H9 (cell line): ENCODE measurements at regions not wholly inside any gene's neighbourhood (a gene's known extent, or its start where the extent isn't known, plus 50 kb on each side); places are given as distances from the start of the nearest gene placed in this dataset.

Source experiments
- DNase-seq: peaks from one replicate; pipeline ENCODE4 v3.0.0-alpha.2; 2017
- H2AFZ ChIP-seq: one replicate; pipeline ENCODE4 v1.6.1; 2013; ENCODE audit warnings: mild to moderate bottlenecking, low read length, control low read depth, moderate library complexity
- H2AK5ac ChIP-seq: 2 replicates; pipeline ENCODE4 v1.6.1; 2013; ENCODE audit warnings: low read length, control low read depth, mixed read lengths; ENCODE audit not compliant: insufficient read length
- H2BK120ac ChIP-seq: one replicate; pipeline ENCODE4 v1.6.1; 2013; ENCODE audit warnings: low read depth, mild to moderate bottlenecking, low read length, control low read depth, inconsistent platforms; ENCODE audit not compliant: poor library complexity, severe bottlenecking
- H2BK12ac ChIP-seq: 2 replicates; pipeline ENCODE4 v1.6.1; 2013; ENCODE audit warnings: low read length, control low read depth, mixed read lengths, low read depth; ENCODE audit not compliant: insufficient read length
- H2BK15ac ChIP-seq: 2 replicates; pipeline ENCODE4 v1.6.1; 2013; ENCODE audit warnings: low read depth, low read length, control low read depth
- H2BK20ac ChIP-seq: one replicate; pipeline ENCODE4 v1.6.1; 2013; ENCODE audit warnings: low read depth, mild to moderate bottlenecking, low read length, control low read depth, inconsistent platforms; ENCODE audit not compliant: poor library complexity, severe bottlenecking
- H2BK5ac ChIP-seq: 2 replicates; pipeline ENCODE4 v1.6.1; 2013; ENCODE audit warnings: low read length, control low read depth, mixed read lengths; ENCODE audit not compliant: insufficient read length
- H3K14ac ChIP-seq: 2 replicates; pipeline ENCODE4 v1.6.1; 2013; ENCODE audit warnings: low read length, control low read depth; ENCODE audit not compliant: insufficient read depth
- H3K18ac ChIP-seq: 2 replicates; pipeline ENCODE4 v1.6.1; 2013; ENCODE audit warnings: low read depth, mild to moderate bottlenecking, mixed read lengths, low read length, control low read depth; ENCODE audit not compliant: insufficient read length
- H3K23ac ChIP-seq: 2 replicates; pipeline ENCODE4 v1.6.1; 2013; ENCODE audit warnings: low read length, control low read depth, mixed read lengths, low read depth; ENCODE audit not compliant: insufficient read length
- H3K23me2 ChIP-seq: 2 replicates; pipeline ENCODE4 v1.6.1; 2013; ENCODE audit warnings: low read depth, mild to moderate bottlenecking, mixed read lengths, low read length, control low read depth; ENCODE audit not compliant: insufficient read length, poor library complexity, severe bottlenecking
- H3K27ac ChIP-seq: 2 replicates; pipeline ENCODE4 v1.5.1; 2013; ENCODE audit warnings: low read length, control low read depth, mixed read lengths, low read depth; ENCODE audit not compliant: insufficient read length
- H3K27me3 ChIP-seq: 2 replicates; pipeline ENCODE4 v1.6.1; 2013; ENCODE audit warnings: low read length, control low read depth, inconsistent platforms; ENCODE audit not compliant: insufficient read depth
- H3K4ac ChIP-seq: 2 replicates; pipeline ENCODE4 v1.6.1; 2013; ENCODE audit warnings: low read depth, mild to moderate bottlenecking, control low read depth, inconsistent platforms, low read length, moderate library complexity
- H3K4me1 ChIP-seq: 2 replicates; pipeline ENCODE4 v1.6.1; 2013; ENCODE audit warnings: low read length, control low read depth, inconsistent platforms; ENCODE audit not compliant: insufficient read depth
- H3K4me2 ChIP-seq: 2 replicates; pipeline ENCODE4 v1.6.1; 2013; ENCODE audit warnings: low read length, control low read depth, mixed read lengths; ENCODE audit not compliant: insufficient read length, insufficient read depth
- H3K56ac ChIP-seq: 2 replicates; pipeline ENCODE4 v1.6.1; 2013; ENCODE audit warnings: low read depth, mild to moderate bottlenecking, mixed read lengths, low read length, control low read depth; ENCODE audit not compliant: insufficient read length
- H3K79me1 ChIP-seq: 2 replicates; pipeline ENCODE4 v1.6.1; 2013; ENCODE audit warnings: low read depth, mild to moderate bottlenecking, moderate library complexity, low read length, control low read depth, inconsistent platforms; ENCODE audit not compliant: insufficient read depth, poor library complexity, severe bottlenecking
- H3K79me2 ChIP-seq: 2 replicates; pipeline ENCODE4 v1.6.1; 2013; ENCODE audit warnings: low read length, control low read depth, inconsistent platforms; ENCODE audit not compliant: insufficient read depth
- H3K9ac ChIP-seq: 2 replicates; pipeline ENCODE4 v1.6.1; 2013; ENCODE audit warnings: low read length, control low read depth, mixed read lengths; ENCODE audit not compliant: insufficient read length; ENCODE audit errors: extremely low read depth
- H3K9me3 ChIP-seq: one replicate; pipeline ENCODE4 v1.6.1; 2013; ENCODE audit warnings: low read depth, low read length, inconsistent platforms; ENCODE audit not compliant: control insufficient read depth
- H3T11ph ChIP-seq: one replicate; pipeline ENCODE4 v1.6.1; 2013; ENCODE audit warnings: mild to moderate bottlenecking, low read length, control low read depth, inconsistent platforms
- H4K20me1 ChIP-seq: one replicate; pipeline ENCODE4 v1.6.1; 2013; ENCODE audit not compliant: control insufficient read depth, insufficient read length, insufficient read depth
- H4K5ac ChIP-seq: 2 replicates; pipeline ENCODE4 v1.6.1; 2013; ENCODE audit warnings: low read depth, mild to moderate bottlenecking, mixed read lengths, low read length, control low read depth; ENCODE audit not compliant: insufficient read length
- H4K8ac ChIP-seq: replicated peaks from 2 replicates; pipeline ENCODE4 v1.6.1; 2013; ENCODE audit warnings: low read length, control low read depth, mixed read lengths, low read depth; ENCODE audit not compliant: insufficient read length
- H4K91ac ChIP-seq: 2 replicates; pipeline ENCODE4 v1.6.1; 2013; ENCODE audit warnings: low read depth, mild to moderate bottlenecking, moderate library complexity, mixed read lengths, low read length, control low read depth; ENCODE audit not compliant: insufficient read length
- H3K27ac Mint-ChIP-seq, 3 experiments: 2 replicates in 2 of 3; 3 replicates in 1 of 3; pipeline ENCODE4 v1.8.0; 2020 to 2021; ENCODE audit warnings: mixed read lengths in 3 of 3, mild to moderate bottlenecking in 1 of 3, moderate library complexity in 1 of 3
- H3K27me3 Mint-ChIP-seq: 2 replicates; pipeline ENCODE4 v1.8.0; 2021; ENCODE audit warnings: low read depth, mild to moderate bottlenecking, moderate library complexity, mixed read lengths
- H3K36me3 Mint-ChIP-seq, 3 experiments: 2 replicates in 2 of 3; 3 replicates in 1 of 3; pipeline ENCODE4 v1.8.0; 2020 to 2021; ENCODE audit warnings: low read depth in 3 of 3, mixed read lengths in 3 of 3; ENCODE audit not compliant: insufficient read depth in 1 of 3
- H3K4me1 Mint-ChIP-seq, 2 experiments: 2 replicates each; pipeline ENCODE4 v1.8.0; 2020; ENCODE audit warnings: mixed read lengths in 2 of 2
- H3K4me3 Mint-ChIP-seq, 2 experiments: 2 replicates in 1 of 2; 3 replicates in 1 of 2; pipeline ENCODE4 v1.8.0; 2020 to 2021; ENCODE audit warnings: mild to moderate bottlenecking in 2 of 2, mixed read lengths in 2 of 2, moderate library complexity in 1 of 2
- H3K9me3 Mint-ChIP-seq, 2 experiments: 2 replicates in 1 of 2; 3 replicates in 1 of 2; pipeline ENCODE4 v1.8.0; 2020; ENCODE audit warnings: mild to moderate bottlenecking in 2 of 2, mixed read lengths in 2 of 2, moderate library complexity in 1 of 2
- WGBS: extraction: QIAGEN DNeasy Blood & Tissue Kit; methylation state at CpG from one replicate; pipeline ENCODE4 v1.1.7; 2013; ENCODE audit warnings: missing lambda C conversion rate, low lambda C conversion rate, mixed read lengths; ENCODE audit not compliant: insufficient read length; ENCODE audit errors: extremely low coverage; 5-methylcytosine and 5-hydroxymethylcytosine counted together
- TF ChIP-seq, protein P1 (sequence below): fragments of 200-600 bp; sonication (generic); conservative IDR thresholded peaks from 3 replicates; pipeline ENCODE4 v1.8.0; 2021; ENCODE audit warnings: antibody characterized with exemption, mild to moderate bottlenecking

DNA sequence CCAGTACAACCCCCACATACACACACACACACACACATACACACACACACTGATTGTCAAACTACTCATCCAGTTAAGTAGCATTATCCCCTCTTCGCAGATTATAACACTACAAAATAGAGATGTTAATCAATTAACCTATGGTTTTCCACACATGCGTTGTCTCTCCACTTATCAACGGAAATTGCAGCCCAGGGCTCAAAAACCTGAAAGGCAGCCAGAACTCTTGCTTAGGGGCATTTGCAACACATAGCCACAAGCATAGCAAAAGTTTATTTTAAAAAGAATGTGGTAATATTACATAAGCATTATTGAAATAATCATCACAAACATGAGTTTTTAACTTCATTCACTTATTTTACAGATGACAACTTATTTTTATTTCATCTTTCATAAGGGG is 265.8 kb downstream of the SLC16A7 start:
- TF ChIP-seq, protein P1, sequence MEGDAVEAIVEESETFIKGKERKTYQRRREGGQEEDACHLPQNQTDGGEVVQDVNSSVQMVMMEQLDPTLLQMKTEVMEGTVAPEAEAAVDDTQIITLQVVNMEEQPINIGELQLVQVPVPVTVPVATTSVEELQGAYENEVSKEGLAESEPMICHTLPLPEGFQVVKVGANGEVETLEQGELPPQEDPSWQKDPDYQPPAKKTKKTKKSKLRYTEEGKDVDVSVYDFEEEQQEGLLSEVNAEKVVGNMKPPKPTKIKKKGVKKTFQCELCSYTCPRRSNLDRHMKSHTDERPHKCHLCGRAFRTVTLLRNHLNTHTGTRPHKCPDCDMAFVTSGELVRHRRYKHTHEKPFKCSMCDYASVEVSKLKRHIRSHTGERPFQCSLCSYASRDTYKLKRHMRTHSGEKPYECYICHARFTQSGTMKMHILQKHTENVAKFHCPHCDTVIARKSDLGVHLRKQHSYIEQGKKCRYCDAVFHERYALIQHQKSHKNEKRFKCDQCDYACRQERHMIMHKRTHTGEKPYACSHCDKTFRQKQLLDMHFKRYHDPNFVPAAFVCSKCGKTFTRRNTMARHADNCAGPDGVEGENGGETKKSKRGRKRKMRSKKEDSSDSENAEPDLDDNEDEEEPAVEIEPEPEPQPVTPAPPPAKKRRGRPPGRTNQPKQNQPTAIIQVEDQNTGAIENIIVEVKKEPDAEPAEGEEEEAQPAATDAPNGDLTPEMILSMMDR: no peak
- no peak overlapping the region for H3K23ac ChIP-seq
- H3T11ph ChIP-seq: no peak overlapping the region
- H3K79me2 ChIP-seq: no peaks in the 10 kb centered on the region
- H2BK120ac ChIP-seq: no peak overlapping the region
- no peaks in the 10 kb centered on the region for H3K79me1 ChIP-seq
- H4K20me1 ChIP-seq: no peaks in the 10 kb centered on the region
- no peaks in the 10 kb centered on the region for H3K4me1 ChIP-seq
- H3K4ac ChIP-seq: no peak overlapping the region
- no peak overlapping the region for H2BK5ac ChIP-seq
- no peak overlapping the region for H4K91ac ChIP-seq
- Mint-ChIP-seq H3K4me1 (no peaks in the 10 kb centered on the region), H3K27me3 (no peaks in the 10 kb centered on the region), H3K27ac (no peak overlapping the region), H3K4me3 (no peak overlapping the region), H3K9me3 (peaks cover 8 to 9% of the 10 kb centered on the region in 2 experiments; a peak in 4 of 5 replicates), H3K36me3 (peaks cover 2 to 9% (median 4%) of the 10 kb centered on the region in 3 experiments; a peak in 4 of 7 replicates)
- H3K27ac ChIP-seq: no peak overlapping the region
- no peak overlapping the region for H3K56ac ChIP-seq
- no peak overlapping the region for H2AFZ ChIP-seq
- no peaks in the 10 kb centered on the region for H3K27me3 ChIP-seq
- no peaks in the 10 kb centered on the region for H3K23me2 ChIP-seq
- no peak overlapping the region for H2BK15ac ChIP-seq
- no peak overlapping the region for H3K4me2 ChIP-seq
- H3K9ac ChIP-seq: no peak overlapping the region
- H4K8ac ChIP-seq: no peak overlapping the region
- DNase-seq: no peak
- no peak overlapping the region for H2AK5ac ChIP-seq
- no peak overlapping the region for H3K14ac ChIP-seq
- no peaks in the 10 kb centered on the region for H3K9me3 ChIP-seq
- no peak overlapping the region for H2BK12ac ChIP-seq
- no peak overlapping the region for H3K18ac ChIP-seq
- WGBS: no CpG with 5 or more reads among the region's 3 CpGs
- no peak overlapping the region for H4K5ac ChIP-seq
- no peak overlapping the region for H2BK20ac ChIP-seq
